ENCODE measurements at regions not wholly inside any gene's neighbourhood (a gene's known extent, or its start where the extent isn't known, plus 50 kb on each side); places are given as distances from the start of the nearest gene placed in this dataset.
"Not testable (repeated sequence)": the region's sequence is repeated elsewhere in the genome, so short reads cannot be mapped to it uniquely, and the experiment has no call there.

DNA sequence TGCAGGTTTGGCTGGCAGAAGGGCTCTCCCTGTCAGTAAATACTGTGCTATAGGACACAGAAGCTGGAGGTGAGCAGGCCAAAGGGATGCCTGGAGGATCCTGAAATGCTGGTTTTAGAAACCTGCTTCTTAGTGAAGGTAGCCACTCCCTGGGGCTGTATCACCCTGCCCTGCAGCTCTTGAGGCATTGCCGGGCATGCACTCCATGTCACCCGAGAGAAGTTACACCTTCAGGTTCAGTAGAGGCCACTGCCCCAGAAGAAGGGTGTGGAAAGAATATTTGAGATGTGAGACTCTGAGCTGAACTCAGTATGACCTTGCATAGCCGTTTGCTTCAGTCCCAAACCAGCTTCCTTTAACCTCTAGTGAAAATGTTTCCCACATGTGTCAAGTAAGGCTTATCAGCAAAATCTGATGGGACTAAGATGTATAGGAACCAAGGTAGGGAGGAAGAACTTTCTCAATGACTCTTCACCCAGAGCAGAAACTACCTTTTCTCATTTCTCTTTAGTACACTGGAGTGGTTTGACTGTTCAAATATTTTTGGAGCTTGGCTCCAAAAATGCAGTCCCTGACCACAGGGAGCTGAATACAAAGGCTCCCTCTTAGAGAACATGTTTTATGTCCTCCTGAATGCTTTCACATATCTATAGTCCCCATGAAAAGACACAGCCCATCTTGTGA is 164.5 kb upstream of the DYRK2 start:
- Mint-ChIP-seq H3K27ac (no peak overlapping the region), H3K36me3 (peaks cover 3% of the 10 kb centered on the region), H3K4me3 (no peak overlapping the region), H3K4me1 (ENCODE audit: low read depth) (peaks cover 39% of the 10 kb centered on the region), H3K27me3 (no peaks in the 10 kb centered on the region), H3K9me3 (ENCODE audit: low read depth) (no peaks in the 10 kb centered on the region)

DNA sequence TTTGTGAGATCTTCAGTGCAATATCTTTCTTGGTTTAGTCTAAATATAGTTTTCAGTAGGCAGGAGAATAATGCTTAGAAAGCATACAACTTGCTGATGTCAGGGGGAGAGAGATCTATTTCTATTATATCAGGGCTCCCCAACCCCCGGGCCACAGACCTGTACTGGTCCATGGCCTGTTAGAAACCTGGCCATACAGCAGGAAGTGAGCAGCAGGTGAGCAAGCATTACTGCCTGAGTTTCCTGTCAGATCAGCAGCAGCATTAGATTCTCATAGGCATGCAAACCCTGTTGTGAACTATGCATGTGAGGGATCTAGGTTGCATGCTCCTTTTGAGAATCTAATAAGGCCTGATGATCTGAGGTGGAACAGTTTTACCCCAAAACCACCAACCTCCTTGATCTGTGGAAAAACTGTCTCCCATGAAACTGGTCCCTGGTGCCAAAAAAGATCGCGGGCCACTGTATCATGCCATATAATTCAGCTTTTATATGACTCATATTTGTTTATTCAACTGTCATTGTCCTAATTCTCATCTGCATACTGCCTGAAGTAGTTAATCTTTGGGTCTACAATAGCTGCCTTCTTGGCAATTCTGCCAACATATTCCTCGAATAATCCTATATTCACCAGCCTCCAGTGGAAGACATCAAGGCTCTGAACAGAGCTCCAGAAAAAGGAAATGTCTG is 163.6 kb upstream of the DYRK2 start:
- H3K9me3 Mint-ChIP-seq (ENCODE audit: low read depth) = no peaks in the 10 kb centered on the region
- H3K27ac Mint-ChIP-seq = peak overlapping the region; percentile 82
- H3K36me3 Mint-ChIP-seq = peaks cover 8% of the 10 kb centered on the region
- H3K4me3 Mint-ChIP-seq = no peak overlapping the region
- no peaks in the 10 kb centered on the region for H3K27me3 Mint-ChIP-seq
- peaks cover 39% of the 10 kb centered on the region for H3K4me1 Mint-ChIP-seq (ENCODE audit: low read depth)

DNA sequence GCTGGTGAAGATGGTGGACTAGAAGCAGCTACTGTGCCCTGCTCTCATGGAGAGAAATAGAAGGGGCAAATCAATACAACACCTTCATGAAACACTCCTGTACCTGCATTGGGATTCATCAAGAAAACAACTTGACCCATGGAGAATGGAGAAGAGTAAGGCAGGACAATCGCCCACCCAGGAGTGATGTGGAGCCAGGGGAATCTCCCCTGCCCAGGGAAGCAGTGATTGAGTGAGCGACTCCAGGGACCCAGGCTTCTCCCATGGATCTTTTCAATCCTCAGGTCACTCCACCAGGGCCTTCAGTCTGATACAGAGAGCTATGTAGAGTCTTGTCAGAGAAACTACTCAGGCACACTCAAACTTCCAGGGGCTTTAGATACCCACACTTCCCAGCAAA is 161.9 kb upstream of the DYRK2 start:
- no peaks in the 10 kb centered on the region for H3K27me3 Mint-ChIP-seq
- H3K4me3 Mint-ChIP-seq = no peak overlapping the region
- H3K27ac Mint-ChIP-seq = no peak overlapping the region
- peaks cover 18% of the 10 kb centered on the region for H3K36me3 Mint-ChIP-seq
- H3K4me1 Mint-ChIP-seq (ENCODE audit: low read depth) = peaks cover 39% of the 10 kb centered on the region
- H3K9me3 Mint-ChIP-seq (ENCODE audit: low read depth) = peaks cover 8% of the 10 kb centered on the region

DNA sequence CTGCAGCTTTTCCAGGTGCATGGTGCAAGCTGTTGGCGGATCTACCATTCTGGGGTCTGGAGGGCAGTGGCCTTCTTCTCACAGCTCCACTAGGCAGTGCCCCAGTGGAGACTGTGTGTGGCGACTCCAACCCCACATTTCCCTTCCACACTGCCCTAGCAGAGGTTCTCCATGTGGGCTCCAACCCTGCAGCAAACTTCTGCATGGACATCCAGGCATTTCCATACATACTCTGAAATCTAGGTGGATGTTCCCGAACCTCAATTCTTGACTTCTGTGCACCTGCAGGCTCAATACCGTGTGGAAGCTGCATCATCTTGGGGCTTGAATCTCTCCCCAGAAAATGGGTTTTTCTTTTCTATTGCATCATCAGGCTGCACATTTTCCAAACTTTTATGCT is 160.2 kb upstream of the DYRK2 start:
- H3K9me3 Mint-ChIP-seq (ENCODE audit: low read depth) = peaks cover 21% of the 10 kb centered on the region
- peaks cover 29% of the 10 kb centered on the region for H3K36me3 Mint-ChIP-seq
- H3K27me3 Mint-ChIP-seq, H3K27ac Mint-ChIP-seq, H3K4me3 Mint-ChIP-seq: not testable (repeated sequence)
- peaks cover 26% of the 10 kb centered on the region for H3K4me1 Mint-ChIP-seq (ENCODE audit: low read depth)

DNA sequence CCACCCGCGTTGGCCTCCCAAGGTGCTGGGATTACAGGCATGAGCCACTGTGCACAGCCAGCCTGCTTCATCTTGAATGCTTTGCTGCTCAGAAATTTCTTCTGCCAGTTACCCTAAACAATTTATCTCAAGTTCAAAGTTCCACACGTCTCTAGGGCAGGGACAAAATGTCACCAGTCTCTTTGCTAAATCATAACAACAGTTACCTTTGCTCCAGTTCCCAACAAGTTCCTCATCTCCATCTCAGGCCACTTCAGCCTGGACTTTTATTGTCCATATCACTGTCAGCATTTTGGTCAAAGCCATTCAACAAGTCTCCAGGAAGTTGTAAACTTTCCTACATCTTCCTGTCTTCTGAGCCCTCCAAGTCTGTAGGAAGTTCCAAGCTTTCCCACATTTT is 159.5 kb upstream of the DYRK2 start:
- Mint-ChIP-seq H3K27me3 (no peaks in the 10 kb centered on the region), H3K4me1 (ENCODE audit: low read depth) (peaks cover 20% of the 10 kb centered on the region), H3K4me3 (no peak overlapping the region), H3K9me3 (ENCODE audit: low read depth) (peaks cover 21% of the 10 kb centered on the region), H3K36me3 (peaks cover 29% of the 10 kb centered on the region), H3K27ac (no peak overlapping the region)

DNA sequence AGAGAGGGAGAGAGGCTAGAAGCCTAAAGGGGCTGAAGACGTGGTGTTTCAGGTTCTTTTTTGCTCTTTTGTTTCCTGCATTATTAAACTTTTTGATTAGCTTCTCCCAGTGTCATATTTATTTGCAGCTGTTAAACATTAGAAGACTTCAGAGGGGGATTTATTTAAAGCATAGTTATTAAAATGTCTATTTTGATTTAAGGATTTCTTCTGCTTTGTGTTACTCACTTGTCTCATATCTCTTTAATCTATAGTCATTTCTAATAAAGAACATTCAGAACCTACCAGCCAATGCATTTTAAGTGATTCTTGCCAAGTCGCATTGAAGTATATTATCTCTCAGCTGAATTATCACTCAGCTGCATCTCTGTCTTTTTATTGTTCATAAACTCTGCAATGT is 152.0 kb upstream of the DYRK2 start:
- H3K27ac Mint-ChIP-seq = no peak overlapping the region
- H3K4me1 Mint-ChIP-seq (ENCODE audit: low read depth) = peaks cover 14% of the 10 kb centered on the region
- H3K36me3 Mint-ChIP-seq = peaks cover 13% of the 10 kb centered on the region
- H3K27me3 Mint-ChIP-seq = no peaks in the 10 kb centered on the region
- peaks cover 14% of the 10 kb centered on the region for H3K9me3 Mint-ChIP-seq (ENCODE audit: low read depth)
- H3K4me3 Mint-ChIP-seq = no peak overlapping the region

DNA sequence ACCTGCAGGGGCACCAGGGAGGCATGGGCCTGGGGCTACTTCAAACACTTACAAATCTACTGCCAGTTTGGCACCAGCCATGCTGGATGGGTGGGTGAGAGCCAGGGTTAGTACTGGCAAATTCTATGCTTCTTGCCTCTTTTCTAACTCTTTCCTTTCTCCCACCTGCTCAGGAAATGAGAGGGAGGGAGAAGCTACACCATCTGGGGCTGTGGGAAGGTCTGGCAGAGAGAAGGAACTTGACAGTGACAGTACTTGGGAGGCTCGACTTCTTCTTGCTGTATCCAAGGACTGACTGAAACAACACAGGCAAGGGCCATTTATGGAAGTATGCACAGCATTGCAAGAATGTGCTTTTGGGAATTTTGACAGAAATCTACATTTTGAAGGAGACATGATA is 149.6 kb upstream of the DYRK2 start:
- Mint-ChIP-seq H3K36me3 (no peaks in the 10 kb centered on the region), H3K9me3 (ENCODE audit: low read depth) (no peaks in the 10 kb centered on the region), H3K27me3 (no peaks in the 10 kb centered on the region), H3K4me1 (ENCODE audit: low read depth) (peaks cover 25% of the 10 kb centered on the region), H3K27ac (no peak overlapping the region), H3K4me3 (no peak overlapping the region)

DNA sequence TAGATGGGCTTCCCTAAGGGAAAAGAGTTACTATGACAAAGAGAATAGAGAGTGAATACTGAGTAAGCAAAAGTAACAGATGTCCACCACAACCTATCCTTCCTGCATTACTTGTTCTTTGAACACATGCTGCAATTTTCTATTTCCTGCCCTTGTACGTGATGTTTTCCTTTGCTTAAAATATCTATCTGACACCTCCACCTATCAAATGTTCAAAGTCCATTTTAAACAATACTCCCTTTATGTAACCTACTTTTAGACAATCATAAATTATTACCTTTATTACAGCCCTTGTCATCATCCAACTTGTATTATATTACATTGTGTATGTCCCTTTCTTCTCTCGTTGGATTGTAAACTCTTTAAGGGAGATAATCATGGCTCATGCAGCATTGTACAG is 147.2 kb upstream of the DYRK2 start:
- Mint-ChIP-seq H3K4me1 (ENCODE audit: low read depth) (peaks cover 25% of the 10 kb centered on the region), H3K27me3 (no peaks in the 10 kb centered on the region), H3K4me3 (no peak overlapping the region), H3K27ac (no peak overlapping the region), H3K36me3 (no peaks in the 10 kb centered on the region), H3K9me3 (ENCODE audit: low read depth) (no peaks in the 10 kb centered on the region)

DNA sequence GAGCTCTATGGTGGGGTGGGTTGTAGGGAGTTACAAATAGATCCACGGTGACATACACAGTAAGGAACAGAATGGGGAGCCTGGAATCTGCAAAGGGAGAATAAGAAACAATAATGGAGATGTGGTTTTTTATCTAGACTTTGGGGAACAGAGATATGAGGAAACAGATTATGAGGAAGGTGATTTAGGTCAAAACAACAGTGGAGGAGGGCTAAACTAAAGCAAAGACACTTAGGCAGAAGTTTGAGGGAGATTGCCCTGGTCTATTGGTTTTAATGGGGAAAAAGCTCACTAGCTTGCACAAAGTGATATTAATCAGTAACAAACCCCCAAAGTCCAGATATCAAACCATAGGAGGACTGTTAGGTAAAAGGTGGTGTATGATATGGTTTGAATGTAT is 144.5 kb upstream of the DYRK2 start:
- Mint-ChIP-seq H3K27ac (no peak overlapping the region), H3K9me3 (ENCODE audit: low read depth) (no peaks in the 10 kb centered on the region), H3K4me1 (ENCODE audit: low read depth) (peaks cover 25% of the 10 kb centered on the region), H3K36me3 (no peaks in the 10 kb centered on the region), H3K27me3 (no peaks in the 10 kb centered on the region), H3K4me3 (no peak overlapping the region)

DNA sequence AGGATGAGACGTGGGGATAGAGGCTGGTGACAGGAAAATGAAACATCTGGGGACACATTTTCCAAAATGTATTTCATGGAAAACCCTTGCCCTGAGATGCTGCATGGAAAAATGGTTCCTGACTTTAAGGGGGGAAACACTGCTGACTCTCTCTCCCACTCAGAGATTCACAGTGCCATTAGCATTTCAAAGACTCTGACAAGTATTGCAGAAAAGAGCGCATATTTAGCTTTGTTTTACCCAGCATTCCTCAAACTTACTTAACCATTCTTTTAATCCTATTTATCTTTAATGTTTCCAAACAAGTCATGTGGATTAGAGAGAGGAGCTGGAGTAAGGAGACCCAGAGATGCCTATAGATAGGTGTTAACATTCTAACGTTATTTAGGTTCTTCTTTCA is 141.8 kb upstream of the DYRK2 start:
- H3K4me3 Mint-ChIP-seq = no peak overlapping the region
- no peaks in the 10 kb centered on the region for H3K36me3 Mint-ChIP-seq
- H3K27me3 Mint-ChIP-seq = no peaks in the 10 kb centered on the region
- no peak overlapping the region for H3K27ac Mint-ChIP-seq
- no peaks in the 10 kb centered on the region for H3K9me3 Mint-ChIP-seq (ENCODE audit: low read depth)
- H3K4me1 Mint-ChIP-seq (ENCODE audit: low read depth) = peaks cover 14% of the 10 kb centered on the region

DNA sequence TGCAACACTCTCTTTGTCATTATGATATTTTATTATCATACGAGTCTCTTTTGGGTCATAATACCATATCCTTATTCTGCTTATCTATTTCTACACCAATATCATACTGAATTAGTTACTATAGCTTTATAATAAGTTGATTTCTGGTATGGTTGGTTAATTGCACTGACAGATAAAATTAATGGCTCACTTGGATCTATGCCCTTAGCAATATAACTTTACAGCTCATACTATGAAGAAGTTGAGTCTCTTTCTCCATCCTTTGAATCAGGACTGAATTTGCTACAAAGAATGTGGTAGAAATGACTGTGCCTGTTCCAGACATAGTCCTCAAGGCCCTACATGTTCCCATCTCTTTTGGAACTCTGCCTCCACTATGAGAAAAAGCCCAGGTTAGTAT is 139.7 kb upstream of the DYRK2 start:
- no peak overlapping the region for H3K27ac Mint-ChIP-seq
- no peaks in the 10 kb centered on the region for H3K9me3 Mint-ChIP-seq (ENCODE audit: low read depth)
- peaks cover 18% of the 10 kb centered on the region for H3K4me1 Mint-ChIP-seq (ENCODE audit: low read depth)
- no peak overlapping the region for H3K4me3 Mint-ChIP-seq
- no peaks in the 10 kb centered on the region for H3K36me3 Mint-ChIP-seq
- no peaks in the 10 kb centered on the region for H3K27me3 Mint-ChIP-seq

DNA sequence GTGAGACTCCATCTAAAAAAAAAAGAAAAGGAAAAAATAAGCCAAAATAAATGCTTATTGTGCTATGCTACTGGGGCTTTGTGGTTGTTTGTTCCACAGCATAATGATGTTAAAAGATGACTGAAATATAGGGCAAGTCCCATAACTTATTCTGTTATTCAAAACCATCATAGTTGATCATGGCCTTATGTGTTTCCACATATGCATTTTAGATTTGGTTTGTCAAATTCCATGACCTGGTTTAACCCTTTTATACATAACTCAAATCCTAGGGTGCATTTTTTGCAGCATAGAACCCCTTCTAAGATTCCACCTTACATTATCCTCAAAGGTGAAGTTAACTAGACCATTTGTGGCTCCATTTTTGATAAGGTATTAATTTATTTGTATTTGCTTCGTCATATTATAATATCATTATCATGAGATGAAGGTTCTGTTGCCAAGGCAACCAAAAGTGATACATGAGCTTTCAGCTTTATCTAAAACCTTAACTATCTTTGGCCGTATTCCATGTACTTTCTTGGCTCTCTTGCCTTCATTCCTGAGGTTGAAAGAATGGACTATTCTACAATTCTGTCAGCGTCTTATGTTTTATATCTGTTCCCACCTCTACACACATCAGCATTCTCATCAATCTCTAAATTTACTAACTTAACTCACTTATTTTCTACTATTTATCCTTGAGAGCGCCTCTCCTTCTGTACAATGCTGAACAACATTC is 138.7 kb upstream of the DYRK2 start:
- no peak overlapping the region for H3K27ac Mint-ChIP-seq
- no peaks in the 10 kb centered on the region for H3K36me3 Mint-ChIP-seq
- peaks cover 24% of the 10 kb centered on the region for H3K4me1 Mint-ChIP-seq (ENCODE audit: low read depth)
- no peaks in the 10 kb centered on the region for H3K9me3 Mint-ChIP-seq (ENCODE audit: low read depth)
- H3K4me3 Mint-ChIP-seq = no peak overlapping the region
- no peaks in the 10 kb centered on the region for H3K27me3 Mint-ChIP-seq

DNA sequence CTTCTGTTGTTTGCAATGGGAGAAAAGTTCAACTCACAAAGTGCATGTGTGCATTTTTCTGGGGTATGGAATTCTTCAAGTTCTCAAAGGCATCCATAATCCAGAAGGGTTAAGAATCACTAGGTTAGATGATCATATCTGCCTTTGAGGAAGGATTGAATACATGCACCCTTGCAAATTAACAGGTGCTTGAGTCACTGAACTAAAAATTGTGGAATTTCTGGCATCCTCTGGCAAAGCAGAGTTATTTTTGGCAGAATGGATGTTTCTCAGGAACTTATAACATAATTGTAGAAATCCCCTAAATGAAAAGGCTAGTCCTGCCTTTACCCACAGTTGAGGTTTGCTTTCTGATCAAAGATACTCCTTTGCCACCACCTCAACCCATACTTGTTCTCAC is 136.5 kb upstream of the DYRK2 start:
- Mint-ChIP-seq H3K9me3 (ENCODE audit: low read depth) (no peaks in the 10 kb centered on the region), H3K27me3 (no peaks in the 10 kb centered on the region), H3K4me3 (no peak overlapping the region), H3K36me3 (no peaks in the 10 kb centered on the region), H3K4me1 (ENCODE audit: low read depth) (peaks cover 47% of the 10 kb centered on the region), H3K27ac (no peak overlapping the region)

DNA sequence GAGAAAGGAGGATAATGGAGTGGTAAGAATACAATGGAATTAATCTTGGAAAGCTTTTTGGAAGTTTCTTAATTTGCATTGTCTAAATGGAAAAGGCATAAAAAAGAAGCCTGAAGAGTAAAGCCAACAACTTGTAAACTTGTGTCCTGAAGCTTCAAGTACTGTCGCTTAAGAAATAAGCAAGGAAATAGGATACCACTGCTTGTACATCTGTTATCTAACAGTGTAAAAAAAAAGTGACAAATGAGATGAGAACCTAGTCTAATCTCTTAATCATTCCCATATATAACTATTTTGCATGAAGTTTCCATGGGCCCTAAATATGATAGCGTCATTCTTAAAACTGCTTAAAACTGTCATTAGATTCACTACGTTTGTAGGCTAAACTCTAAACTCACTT is 134.0 kb upstream of the DYRK2 start:
- Mint-ChIP-seq H3K27me3 (no peaks in the 10 kb centered on the region), H3K4me3 (no peak overlapping the region), H3K27ac (no peak overlapping the region), H3K36me3 (no peaks in the 10 kb centered on the region), H3K9me3 (ENCODE audit: low read depth) (no peaks in the 10 kb centered on the region), H3K4me1 (ENCODE audit: low read depth) (peaks cover 49% of the 10 kb centered on the region)

DNA sequence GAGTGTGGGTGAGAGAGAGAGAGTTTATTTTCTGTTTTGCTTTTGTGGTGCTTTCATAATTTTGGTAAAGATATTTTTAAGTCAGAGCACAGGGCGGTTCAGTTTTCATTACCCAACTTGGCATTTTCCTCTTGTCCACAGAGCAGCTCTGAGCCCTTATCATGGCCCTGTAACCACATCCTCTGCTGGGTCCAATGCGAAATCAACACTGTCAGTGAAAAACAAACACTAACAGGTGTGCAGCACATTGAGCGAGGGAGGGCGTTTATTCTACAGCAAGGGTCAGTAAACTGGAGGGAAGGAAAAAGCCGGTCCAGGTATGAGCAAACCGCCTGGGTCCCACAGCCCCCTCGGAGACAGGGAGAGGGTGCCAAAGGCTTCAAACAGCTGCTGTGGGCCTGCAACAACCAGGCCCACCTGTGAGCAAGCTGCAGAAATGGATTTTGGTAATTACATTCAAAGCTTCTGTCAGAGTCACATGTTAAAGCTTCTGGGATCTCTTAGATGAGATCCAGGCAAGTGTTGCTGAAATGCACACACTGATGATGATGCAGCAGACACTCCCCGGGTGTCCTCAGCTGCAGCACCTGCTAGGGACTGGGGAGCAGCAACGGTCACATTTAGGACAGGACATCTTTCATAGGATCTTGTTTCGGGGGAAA is 132.7 kb upstream of the DYRK2 start:
- Mint-ChIP-seq H3K27ac (peak overlapping the region; percentile 1), H3K36me3 (no peaks in the 10 kb centered on the region), H3K4me3 (peak overlapping the region; percentile 38), H3K9me3 (ENCODE audit: low read depth) (no peaks in the 10 kb centered on the region), H3K4me1 (ENCODE audit: low read depth) (peaks cover 49% of the 10 kb centered on the region), H3K27me3 (no peaks in the 10 kb centered on the region)

Data from activated naive CD8-positive, alpha-beta T cell (primary cell).